Common myeloid progenitor, CD34-positive (primary cell): ENCODE measurements at regions not wholly inside any gene's neighbourhood (a gene's known extent, or its start where the extent isn't known, plus 50 kb on each side); places are given as distances from the start of the nearest gene placed in this dataset.

Experiments
- CTCF ChIA-PET: fragments of 350-600 bp; sonication (Branson Sonifier 250); formaldehyde crosslinking; loops from one replicate; lab custom pipeline; 2021; ENCODE audit warnings: antibody characterized with exemption; lab: Charles Lee
- POLR2A ChIA-PET: fragments of 350-600 bp; sonication (Branson Sonifier 250); formaldehyde crosslinking; loops from one replicate; lab custom pipeline; 2021; ENCODE audit warnings: antibody characterized with exemption; lab: Charles Lee
- DNase-seq, 3 donors: peaks; one replicate each; pipeline versions ENCODE4 v3.0.0 to v3.0.0-alpha.2; 2013
- H3K27ac ChIP-seq, 2 experiments: 1 replicate in 1 of 2; 2 replicates in 1 of 2; pipeline ENCODE4 v1.7.0; 2013; ENCODE audit warnings: inconsistent platforms in 2 of 2, low read length in 2 of 2, mild to moderate bottlenecking in 2 of 2, low read depth in 1 of 2, moderate library complexity in 1 of 2; ENCODE audit not compliant: severe bottlenecking in 2 of 2, insufficient read depth in 1 of 2, poor library complexity in 1 of 2
- H3K27me3 ChIP-seq, 5 experiments: replicated peaks in 2 of 5; 1 replicate in 3 of 5; 2 replicates in 2 of 5; pipeline versions ENCODE4 v1.6.1 to v1.7.0; 2013; ENCODE audit warnings: low read length in 4 of 5, mild to moderate bottlenecking in 2 of 5, moderate library complexity in 2 of 5, inconsistent platforms in 1 of 5; ENCODE audit not compliant: insufficient read depth in 5 of 5, control insufficient read depth in 4 of 5
- H3K36me3 ChIP-seq, 4 experiments: 1 replicate in 2 of 4; 2 replicates in 2 of 4; pipeline versions ENCODE4 v1.6.1 to v1.7.0; 2013; ENCODE audit warnings: low read length in 3 of 4, control low read depth in 1 of 4, mild to moderate bottlenecking in 1 of 4; ENCODE audit not compliant: control insufficient read depth in 4 of 4, insufficient read depth in 4 of 4
- H3K4me1 ChIP-seq, 4 experiments: 1 replicate in 3 of 4; 2 replicates in 1 of 4; pipeline versions ENCODE4 v1.6.1 to v1.7.1; 2013; ENCODE audit warnings: low read length in 3 of 4, mild to moderate bottlenecking in 3 of 4, control low read depth in 1 of 4, inconsistent platforms in 1 of 4, moderate library complexity in 1 of 4; ENCODE audit not compliant: control insufficient read depth in 4 of 4, insufficient read depth in 4 of 4; ENCODE audit errors: control extremely low read depth in 1 of 4
- H3K4me3 ChIP-seq, 7 experiments: 1 replicate in 4 of 7; 2 replicates in 3 of 7; pipeline versions ENCODE4 v1.5.1 to v1.7.0; 2013; ENCODE audit warnings: mild to moderate bottlenecking in 7 of 7, low read length in 6 of 7, moderate library complexity in 6 of 7, inconsistent platforms in 2 of 7, low read depth in 2 of 7, control low read depth in 1 of 7; ENCODE audit not compliant: insufficient read depth in 4 of 7, control insufficient read depth in 1 of 7; ENCODE audit errors: extremely low read depth in 1 of 7
- H3K9me3 ChIP-seq, 5 experiments: 1 replicate in 4 of 5; 2 replicates in 1 of 5; pipeline versions ENCODE4 v1.6.1 to v1.7.1; 2013; ENCODE audit warnings: low read length in 4 of 5, mild to moderate bottlenecking in 2 of 5, inconsistent platforms in 1 of 5, low read depth in 1 of 5, moderate library complexity in 1 of 5; ENCODE audit not compliant: control insufficient read depth in 4 of 5, insufficient read depth in 2 of 5; ENCODE audit errors: control extremely low read depth in 1 of 5
- WGBS: methylation state at CpG from one replicate; pipeline ENCODE4 v1.1.5; 2013; ENCODE audit not compliant: insufficient coverage; 5-methylcytosine and 5-hydroxymethylcytosine counted together

- whole genome bisulfite sequencing, result no CpG with 5 or more reads among the region's 1 CpG
- ChIA-PET CTCF (interaction anchor here (0.7 kb wide), 1 partner anchor 206 kb away, joined by 3 read pairs; no protein-coding TSS in a partner anchor), POLR2A (no interaction called here)
Measured at GRCh38 chr6:139800837-139801236, 426.4 kb upstream of the CITED2 start.

GRCh38 chr6:139790527-139790926 is 416.1 kb upstream of the CITED2 start:
- Histone ChIP-seq H3K9me3 (peaks cover 0 to 16% (median 3%) of the 10 kb centered on the region in 5 experiments), H3K27me3 (no peaks in the 10 kb centered on the region), H3K4me3 (no peak overlapping the region), H3K36me3 (no peaks in the 10 kb centered on the region), H3K27ac (no peak overlapping the region), H3K4me1 (no peaks in the 10 kb centered on the region)
- POLR2A ChIA-PET, result no interaction called here
- CTCF ChIA-PET, result no interaction called here
- no peak for DNase-seq
- no CpG with 5 or more reads among the region's 1 CpG for WGBS

More at GRCh38 chr6:139800837-139801236, 426.4 kb upstream of the CITED2 start:
- Histone ChIP-seq H3K4me1 (no peaks in the 10 kb centered on the region), H3K9me3 (peaks cover 0 to 12% (median 6%) of the 10 kb centered on the region in 5 experiments), H3K4me3 (no peak overlapping the region), H3K27me3 (no peaks in the 10 kb centered on the region), H3K36me3 (no peaks in the 10 kb centered on the region), H3K27ac (no peak overlapping the region)
- no peak for DNase-seq

- POLR2A ChIA-PET, result no interaction called here
- Histone ChIP-seq H3K4me1 (no peaks in the 10 kb centered on the region), H3K9me3 (peaks cover 0 to 33% (median 7%) of the 10 kb centered on the region in 5 experiments), H3K4me3 (no peak overlapping the region), H3K36me3 (no peaks in the 10 kb centered on the region), H3K27ac (no peak overlapping the region), H3K27me3 (no peaks in the 10 kb centered on the region)
- CTCF ChIA-PET, result interaction anchor here (0.6 kb wide), 1 partner anchor 1262 kb away, joined by 3 read pairs; no protein-coding TSS in a partner anchor
- no CpG with 5 or more reads among the region's 2 CpGs for WGBS
- DNase-seq, result peak in 1 of 3 donors; percentile 25
Measured at GRCh38 chr6:139784222-139784769, 409.8 kb upstream of the CITED2 start.

- Histone ChIP-seq H3K27ac (no peak overlapping the region), H3K9me3 (peaks cover 0 to 14% (median 0%) of the 10 kb centered on the region in 5 experiments), H3K27me3 (no peaks in the 10 kb centered on the region), H3K4me3 (no peak overlapping the region), H3K36me3 (no peaks in the 10 kb centered on the region), H3K4me1 (no peaks in the 10 kb centered on the region)
- CTCF ChIA-PET, result interaction anchor here (0.9 kb wide), 1 partner anchor 12 kb away, joined by 3 read pairs; no protein-coding TSS in a partner anchor
- POLR2A ChIA-PET, result no interaction called here
- WGBS, result 100% methylated on average over 6 of the region's 8 CpGs
- no peak for DNase-seq
Measured at GRCh38 chr6:139779988-139780774, 405.7 kb upstream of the CITED2 start.

GRCh38 chr6:139778688-139779087 is 404.2 kb upstream of the CITED2 start:
- H3K4me3 ChIP-seq, result no peak overlapping the region
- H3K4me1 ChIP-seq, result no peaks in the 10 kb centered on the region
- no peak overlapping the region for H3K27ac ChIP-seq
- 100% methylated on average over 4 of the region's 5 CpGs for WGBS
- CTCF ChIA-PET, result interaction anchor here (1.5 kb wide), 1 partner anchor 11 kb away, joined by 3 read pairs; no protein-coding TSS in a partner anchor
- H3K9me3 ChIP-seq, result peaks cover 0 to 1% (median 0%) of the 10 kb centered on the region in 5 experiments
- H3K27me3 ChIP-seq, result no peaks in the 10 kb centered on the region
- POLR2A ChIA-PET, result no interaction called here
- H3K36me3 ChIP-seq, result no peaks in the 10 kb centered on the region
- DNase-seq, result no peak

GRCh38 chr6:139778106-139778505 is 403.7 kb upstream of the CITED2 start:
- POLR2A ChIA-PET, result no interaction called here
- no peaks in the 10 kb centered on the region for H3K9me3 ChIP-seq
- no peak overlapping the region for H3K27ac ChIP-seq
- 100% methylated on average over 1 of the region's 4 CpGs for WGBS
- CTCF ChIA-PET, result interaction anchor here (1.5 kb wide), 1 partner anchor 10 kb away, joined by 3 read pairs; no protein-coding TSS in a partner anchor
- H3K36me3 ChIP-seq, result no peaks in the 10 kb centered on the region
- no peaks in the 10 kb centered on the region for H3K4me1 ChIP-seq
- no peak overlapping the region for H3K4me3 ChIP-seq
- no peaks in the 10 kb centered on the region for H3K27me3 ChIP-seq
- DNase-seq, result no peak
